Heart left ventricle (tissue), 13 donors: ENCODE measurements at regions not wholly inside any gene's neighbourhood (a gene's known extent, or its start where the extent isn't known, plus 50 kb on each side); places are given as distances from the start of the nearest gene placed in this dataset.

ENCODE experiments used
- POLR2A ChIP-seq, 2 donors: fragments of 450-650 bp; IDR thresholded peaks; one replicate each; pipeline ENCODE4 v1.6.1; 2017; ENCODE audit warnings: antibody characterized with exemption in 2 of 2, mild to moderate bottlenecking in 2 of 2, moderate library complexity in 2 of 2
- TF ChIP-seq, protein P1 (sequence below), 12 donors: fragments of 200-600 bp; sonication (generic) in 4 of 12; IDR thresholded peaks; one replicate each; pipeline versions ENCODE4 v1.5.0 to v1.8.0; 2018 to 2022; ENCODE audit warnings: antibody characterized with exemption in 12 of 12, mild to moderate bottlenecking in 5 of 12
- donor health status: ischemic (EF 13 %, LVEDD 7.1; RV severe dilation, severe dysfunction).
- donor health status: DM: no; HTN: yes; CAD: no.
- donor health status: DM: no; HTN: no; CAD: no.
- donor health status: ischemic (EF 25% LVEDD 6.9; RV normal size, moderate dysfunction).
- donor health status: ischemic (EF 25% LVEDD 5.7; RV mildly dilated, moderate dysfunction).
- donor health status: ischemic (EF 35%, LVEDD 5.7; RV mildly dilated, moderate dysfunction).
- donor health status: nonischemic (EF 11% LVEDD 7.7; RV severe dilation, severe dysfunction).
- donor health status: DM: yes; HTN: yes; CAD: no.
- donor health status: PGD.
- donor health status: ischemic (EF 29% LVEDD 5.4; RV normal size, mild dysfunction).
- donor health status: nonischemic (EF 23%, LVEDD 6.1; RV moderate dilation, normal function).

DNA sequence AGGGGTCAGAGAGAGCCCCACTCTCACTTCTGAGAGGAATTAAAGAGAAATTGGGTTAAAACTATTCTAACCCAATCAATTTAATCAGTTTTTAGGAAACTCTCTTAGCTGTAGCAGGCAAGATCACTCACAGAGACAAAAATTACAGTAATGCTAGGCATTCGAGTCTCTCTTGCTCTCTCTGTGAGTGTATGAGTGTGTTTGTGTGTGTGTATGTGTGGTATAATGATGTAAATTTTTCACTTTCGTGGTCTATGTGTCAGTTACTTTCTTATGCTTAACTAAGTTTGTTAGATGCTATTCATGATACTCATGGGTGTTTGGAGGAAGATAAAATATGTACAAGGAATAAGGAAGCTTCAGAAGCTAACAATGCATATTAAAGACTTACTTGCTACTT lies 131.3 kb downstream of the FASLG start:
- TF ChIP-seq, protein P1, sequence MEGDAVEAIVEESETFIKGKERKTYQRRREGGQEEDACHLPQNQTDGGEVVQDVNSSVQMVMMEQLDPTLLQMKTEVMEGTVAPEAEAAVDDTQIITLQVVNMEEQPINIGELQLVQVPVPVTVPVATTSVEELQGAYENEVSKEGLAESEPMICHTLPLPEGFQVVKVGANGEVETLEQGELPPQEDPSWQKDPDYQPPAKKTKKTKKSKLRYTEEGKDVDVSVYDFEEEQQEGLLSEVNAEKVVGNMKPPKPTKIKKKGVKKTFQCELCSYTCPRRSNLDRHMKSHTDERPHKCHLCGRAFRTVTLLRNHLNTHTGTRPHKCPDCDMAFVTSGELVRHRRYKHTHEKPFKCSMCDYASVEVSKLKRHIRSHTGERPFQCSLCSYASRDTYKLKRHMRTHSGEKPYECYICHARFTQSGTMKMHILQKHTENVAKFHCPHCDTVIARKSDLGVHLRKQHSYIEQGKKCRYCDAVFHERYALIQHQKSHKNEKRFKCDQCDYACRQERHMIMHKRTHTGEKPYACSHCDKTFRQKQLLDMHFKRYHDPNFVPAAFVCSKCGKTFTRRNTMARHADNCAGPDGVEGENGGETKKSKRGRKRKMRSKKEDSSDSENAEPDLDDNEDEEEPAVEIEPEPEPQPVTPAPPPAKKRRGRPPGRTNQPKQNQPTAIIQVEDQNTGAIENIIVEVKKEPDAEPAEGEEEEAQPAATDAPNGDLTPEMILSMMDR (IDR thresholded peaks at IDR 0.05), result no peak
- no peak for TF ChIP-seq POLR2A (IDR thresholded peaks at IDR 0.05)
